ENCODE measurements at regions not wholly inside any gene's neighbourhood (a gene's known extent, or its start where the extent isn't known, plus 50 kb on each side); places are given as distances from the start of the nearest gene placed in this dataset.
"Not testable (repeated sequence)": the region's sequence is repeated elsewhere in the genome, so short reads cannot be mapped to it uniquely, and the experiment has no call there.

- DNase-seq (ENCODE audit: low read depth in 2 of 3, low spot score in 2 of 3): no peak
Measured at GRCh38 chr7:4319280-4319679, 362.8 kb upstream of the FOXK1 start.

DNA sequence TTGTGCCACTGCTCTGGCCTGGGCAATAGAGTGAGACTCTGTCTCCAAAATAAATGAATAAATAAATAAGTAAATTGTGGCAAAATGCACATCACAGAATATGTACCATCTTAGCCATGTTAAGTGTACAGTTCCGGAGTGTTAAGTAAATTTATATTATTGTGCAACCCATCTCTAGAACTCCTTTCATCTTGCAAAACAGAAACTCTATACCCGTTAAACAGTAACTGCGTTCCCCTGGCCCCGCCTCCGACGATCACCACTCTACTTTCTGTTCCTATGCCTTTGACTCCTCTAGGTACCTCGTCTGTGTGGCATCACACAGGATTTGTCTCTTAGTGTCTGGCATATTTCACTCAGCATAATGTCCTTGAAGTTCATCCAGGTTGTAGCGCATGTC, 356.4 kb upstream of the FOXK1 start:
- DNase-seq (ENCODE audit: low read depth in 2 of 3, low spot score in 2 of 3): no peak

- DNase-seq (ENCODE audit: low read depth in 2 of 3, low spot score in 2 of 3): no peak
Measured at GRCh38 chr7:4331711-4332110, 350.4 kb upstream of the FOXK1 start.

DNA sequence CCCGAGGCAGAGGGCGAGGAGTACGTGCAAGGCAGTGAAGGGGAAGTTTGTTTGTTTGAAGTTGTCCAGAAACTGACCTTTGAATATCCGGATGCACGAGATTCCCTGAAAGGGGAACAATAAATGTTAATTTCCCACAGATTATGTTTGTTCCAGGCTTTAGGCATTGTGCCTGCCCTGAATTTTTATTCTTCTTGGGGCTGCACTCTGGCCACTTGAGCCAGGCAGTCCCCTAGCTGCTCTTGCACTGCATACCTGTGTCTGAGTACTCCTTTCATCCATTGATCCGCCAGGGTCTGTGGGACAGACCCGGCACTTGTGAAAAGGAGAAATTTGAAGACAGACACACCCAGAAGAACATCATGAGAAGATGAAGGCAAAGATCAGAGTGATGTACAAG, 343.5 kb upstream of the FOXK1 start:
- DNase-seq (ENCODE audit: low read depth in 2 of 3, low spot score in 2 of 3): no peak

GRCh38 chr7:4343272-4344247, 338.5 kb upstream of the FOXK1 start:
- DNase-seq (ENCODE audit: low read depth in 2 of 3, low spot score in 2 of 3): no peak

DNA sequence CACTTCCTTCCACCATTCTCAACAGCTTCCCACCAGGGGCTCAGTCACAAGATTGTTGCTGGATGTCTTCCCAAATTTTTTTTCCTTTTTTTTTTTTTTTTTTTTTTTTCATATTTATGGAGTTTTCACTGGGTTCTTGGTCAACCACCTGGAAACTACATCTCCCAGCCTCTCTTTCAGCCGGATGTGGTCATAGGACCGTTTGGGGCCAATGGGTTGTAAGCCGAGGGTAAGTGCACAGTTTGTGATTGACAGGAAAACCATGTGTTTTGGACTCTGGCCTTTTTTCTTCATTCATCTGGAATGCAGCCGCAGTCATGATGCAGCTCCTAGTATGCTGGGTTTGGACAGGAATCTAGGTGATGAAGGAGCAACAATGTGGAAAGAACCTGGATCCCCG, 337.1 kb upstream of the FOXK1 start:
- DNase-seq (ENCODE audit: low read depth in 2 of 3, low spot score in 2 of 3): no peak

- DNase-seq (ENCODE audit: low read depth in 2 of 3, low spot score in 2 of 3): no peak
Measured at GRCh38 chr7:4352069-4352468, 330.0 kb upstream of the FOXK1 start.

- DNase-seq (ENCODE audit: low read depth in 2 of 3, low spot score in 2 of 3): no peak
Measured at GRCh38 chr7:4361774-4362173, 320.3 kb upstream of the FOXK1 start.

DNA sequence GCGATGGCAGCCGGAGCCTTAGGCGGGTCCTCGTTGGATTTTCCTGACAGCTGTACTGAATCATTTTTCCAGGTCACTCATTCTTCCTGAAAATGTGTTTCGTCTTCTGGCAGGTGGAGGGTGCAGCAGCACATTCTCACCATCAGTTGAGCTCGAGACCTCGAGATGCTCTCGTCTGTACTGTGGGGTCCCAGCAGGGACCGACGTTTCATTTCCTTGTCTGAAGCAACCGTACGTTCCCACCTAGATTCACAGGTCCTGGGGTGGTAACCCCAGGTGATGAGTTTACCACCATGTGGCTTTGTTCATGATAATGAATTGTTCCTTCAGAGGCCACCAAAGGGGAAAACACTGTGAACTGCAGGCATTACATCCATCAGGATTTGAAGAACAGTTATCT, 298.5 kb upstream of the FOXK1 start:
- no peak for DNase-seq (ENCODE audit: low read depth in 2 of 3, low spot score in 2 of 3)

DNA sequence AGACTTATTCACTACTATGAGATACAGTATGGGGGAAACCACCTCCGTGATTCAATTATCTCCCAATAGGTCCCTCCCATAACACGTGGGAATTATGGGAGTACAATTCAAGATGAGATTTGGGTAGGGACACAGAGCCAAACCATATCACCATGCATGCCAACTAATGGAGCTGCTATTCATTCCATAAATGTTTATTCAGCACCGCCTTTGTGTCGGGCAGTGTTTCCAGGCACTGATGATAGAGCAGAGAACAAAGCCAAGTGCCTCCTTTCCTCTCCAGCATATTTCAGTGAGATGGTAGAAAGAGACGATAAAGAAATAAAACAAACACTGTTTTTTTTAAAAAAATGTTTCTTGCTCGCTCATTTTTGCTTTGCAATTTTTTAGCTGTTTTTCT, 295.9 kb upstream of the FOXK1 start:
- no peak for DNase-seq (ENCODE audit: low read depth in 2 of 3, low spot score in 2 of 3)

DNA sequence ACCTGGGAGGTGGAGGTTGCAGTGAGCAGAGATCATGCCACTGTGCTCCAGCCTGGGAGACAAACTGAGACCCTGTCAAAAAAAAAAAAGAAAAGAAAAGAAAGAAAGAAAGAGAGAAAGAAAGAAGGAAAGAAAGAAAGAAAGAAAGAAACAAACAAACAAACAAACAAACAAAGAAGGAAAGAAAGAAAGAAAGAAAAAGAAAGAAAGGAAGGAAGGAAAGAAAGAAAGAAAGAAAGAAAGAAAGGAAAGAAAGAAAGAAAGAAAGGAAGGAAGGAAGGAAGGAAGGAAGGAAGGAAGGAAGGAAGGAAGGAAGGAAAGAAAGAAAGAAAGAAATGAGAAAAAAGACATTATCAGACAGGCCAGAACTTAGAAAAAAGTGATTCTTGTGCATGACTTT, 291.0 kb upstream of the FOXK1 start:
- DNase-seq (ENCODE audit: low read depth in 2 of 3, low spot score in 2 of 3): not testable (repeated sequence)

DNA sequence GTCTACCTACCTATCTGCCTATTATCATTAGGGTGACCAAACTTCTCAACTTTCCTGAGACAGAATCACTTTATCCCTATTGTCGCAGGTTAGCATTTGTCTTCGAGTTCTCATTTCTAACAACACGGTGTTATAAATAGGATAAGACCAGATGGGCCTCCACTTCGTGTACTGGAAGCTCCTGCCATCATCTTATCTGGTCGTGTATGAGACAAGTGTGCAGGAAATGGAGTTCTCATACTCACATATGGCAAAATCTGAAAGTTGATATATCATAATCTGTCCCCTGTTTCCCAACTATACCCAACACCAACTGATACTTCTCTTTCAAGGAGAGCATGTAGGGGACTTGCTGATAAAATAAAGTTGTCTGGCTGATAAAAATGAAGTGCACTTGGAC, 287.4 kb upstream of the FOXK1 start:
- no peak for DNase-seq (ENCODE audit: low read depth in 2 of 3, low spot score in 2 of 3)

DNA sequence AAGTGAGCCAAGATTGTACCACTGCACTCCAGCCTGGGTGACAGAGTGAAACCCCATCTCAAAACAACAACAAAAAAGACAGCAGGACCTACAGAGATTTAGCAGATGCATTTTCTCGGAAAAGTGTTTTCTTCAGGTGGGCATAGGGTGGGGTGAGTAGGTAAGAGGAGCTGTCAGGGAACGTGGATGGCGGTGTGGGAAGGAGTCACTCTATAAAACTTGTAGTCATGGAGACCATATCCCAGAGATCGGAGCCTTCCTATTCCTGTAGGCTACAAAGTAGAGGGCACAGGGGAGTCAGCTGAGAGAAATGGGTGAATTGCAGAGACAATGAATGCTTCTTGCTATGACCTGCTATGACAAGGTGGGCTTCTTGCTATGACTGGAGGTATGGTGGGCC, 283.0 kb upstream of the FOXK1 start:
- no peak for DNase-seq (ENCODE audit: low read depth in 2 of 3, low spot score in 2 of 3)

DNA sequence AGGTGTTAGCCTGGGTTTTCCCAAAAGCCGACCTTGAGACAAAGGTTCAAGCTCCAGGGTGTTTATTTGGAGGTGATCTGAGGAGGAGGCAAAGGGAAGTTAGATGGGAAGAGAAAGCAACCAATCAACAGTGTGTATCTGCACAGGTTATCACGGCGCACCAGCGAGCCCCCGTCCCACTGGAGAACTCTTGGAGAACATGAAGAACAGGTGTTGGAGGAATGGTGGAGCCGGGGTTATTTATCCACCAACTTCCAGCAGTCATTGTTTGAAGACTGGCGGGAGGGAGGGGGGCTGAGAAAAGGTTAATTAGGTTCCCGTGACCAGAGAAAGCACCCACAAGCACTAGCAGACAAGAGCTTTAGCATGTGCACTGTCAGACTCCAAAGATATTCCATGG, 282.5 kb upstream of the FOXK1 start:
- DNase-seq (ENCODE audit: low read depth in 2 of 3, low spot score in 2 of 3): no peak

GRCh38 chr7:4406288-4407058, 275.6 kb upstream of the FOXK1 start:
- no peak for DNase-seq (ENCODE audit: low read depth in 2 of 3, low spot score in 2 of 3)

DNA sequence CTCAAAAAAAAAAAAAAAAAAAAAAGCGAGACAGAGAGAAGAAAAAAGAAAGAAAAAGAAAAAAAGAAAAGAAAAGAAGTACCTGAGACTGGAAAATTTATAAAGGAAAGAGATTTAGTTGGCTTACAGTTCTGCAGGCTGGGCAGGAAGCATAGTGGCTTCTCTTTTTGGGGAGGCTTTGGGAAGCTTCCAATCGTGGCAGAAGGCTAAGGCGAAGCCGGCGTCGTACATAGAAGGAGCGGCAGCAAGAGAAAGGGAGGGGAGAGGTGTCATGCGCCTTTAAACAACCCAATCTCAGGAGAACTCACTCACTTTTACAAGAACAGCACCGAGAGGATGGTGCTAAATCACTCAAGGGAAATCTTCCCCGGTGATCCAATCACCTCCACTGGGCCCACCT, 272.1 kb upstream of the FOXK1 start:
- DNase-seq (ENCODE audit: low read depth in 2 of 3, low spot score in 2 of 3): no peak

DNA sequence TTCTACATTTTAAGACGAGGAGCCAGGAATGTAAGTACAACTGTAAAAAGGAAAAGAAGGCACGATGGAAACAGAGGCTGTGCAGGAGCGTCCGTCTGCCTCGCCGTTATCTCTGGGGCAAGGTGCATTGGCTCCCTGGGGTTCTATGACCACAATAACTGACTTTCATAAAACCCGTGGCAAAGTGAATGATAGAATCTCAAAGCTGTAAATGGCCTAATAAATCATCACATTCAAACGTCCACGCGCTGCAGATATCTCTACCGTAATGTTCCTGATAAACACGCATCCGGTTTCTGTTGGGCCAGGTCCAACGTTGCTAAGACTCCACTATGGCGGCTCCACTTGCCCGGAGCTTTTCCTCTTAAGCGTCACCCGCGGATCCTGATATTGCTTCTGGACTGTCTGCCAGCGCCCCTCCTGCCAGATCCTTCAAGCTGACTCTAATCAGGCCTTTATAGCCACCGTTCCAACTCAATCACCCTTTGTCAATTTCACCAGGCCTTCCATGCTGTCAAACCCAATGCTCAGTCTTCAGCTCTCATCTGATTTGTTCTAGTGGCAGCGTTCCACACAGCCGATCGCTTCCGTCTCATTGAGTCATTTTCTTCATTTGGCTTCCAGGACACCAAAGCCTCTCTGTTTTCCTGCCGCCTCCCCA, 265.6 kb upstream of the FOXK1 start:
- peak in 2 of 3 donors; percentile 3 to 18 for DNase-seq (ENCODE audit: low read depth in 2 of 3, low spot score in 2 of 3)

- DNase-seq (ENCODE audit: low read depth in 2 of 3, low spot score in 2 of 3): no peak
Measured at GRCh38 chr7:4428526-4428925, 253.6 kb upstream of the FOXK1 start.

DNA sequence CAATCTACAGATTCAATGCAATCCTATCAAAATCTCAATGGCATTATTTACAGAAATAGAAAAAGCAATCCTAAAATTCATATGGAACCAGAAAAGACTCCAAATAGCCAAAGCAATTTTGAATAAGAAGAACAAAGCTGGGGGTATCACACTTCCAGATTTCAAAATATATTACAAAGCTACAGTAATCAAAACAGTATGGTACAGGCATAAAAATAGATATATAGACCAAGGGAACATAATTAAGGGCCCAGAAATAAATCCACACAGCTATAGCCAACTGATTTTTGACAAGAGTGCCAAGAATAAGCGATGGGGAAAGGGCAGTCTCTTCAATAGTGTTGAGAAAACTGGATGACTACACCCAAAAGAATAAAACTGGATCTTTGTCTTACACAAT, 251.9 kb upstream of the FOXK1 start:
- no peak for DNase-seq (ENCODE audit: low read depth in 2 of 3, low spot score in 2 of 3)

DNA sequence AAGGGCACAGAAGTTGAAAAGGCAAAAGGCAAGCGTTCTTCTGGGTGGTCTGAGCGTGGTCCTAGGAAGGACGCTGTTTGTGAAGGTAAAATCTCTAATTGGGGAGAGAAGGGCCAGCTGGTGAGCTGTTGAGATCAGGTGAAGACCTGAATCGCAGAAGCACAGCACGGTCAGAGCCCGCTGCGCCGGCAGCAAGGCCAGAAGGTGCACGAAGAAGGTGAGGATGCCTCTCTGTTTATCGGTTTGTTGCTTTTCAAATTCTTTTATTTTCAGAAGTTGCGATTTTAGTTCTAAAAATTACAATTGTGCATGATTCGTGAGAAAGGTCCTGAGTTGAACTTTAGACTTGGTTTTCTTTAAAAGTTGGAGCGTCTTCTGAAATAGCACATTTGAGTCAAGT, 247.8 kb upstream of the FOXK1 start:
- DNase-seq (ENCODE audit: low read depth in 2 of 3, low spot score in 2 of 3): no peak

DNA sequence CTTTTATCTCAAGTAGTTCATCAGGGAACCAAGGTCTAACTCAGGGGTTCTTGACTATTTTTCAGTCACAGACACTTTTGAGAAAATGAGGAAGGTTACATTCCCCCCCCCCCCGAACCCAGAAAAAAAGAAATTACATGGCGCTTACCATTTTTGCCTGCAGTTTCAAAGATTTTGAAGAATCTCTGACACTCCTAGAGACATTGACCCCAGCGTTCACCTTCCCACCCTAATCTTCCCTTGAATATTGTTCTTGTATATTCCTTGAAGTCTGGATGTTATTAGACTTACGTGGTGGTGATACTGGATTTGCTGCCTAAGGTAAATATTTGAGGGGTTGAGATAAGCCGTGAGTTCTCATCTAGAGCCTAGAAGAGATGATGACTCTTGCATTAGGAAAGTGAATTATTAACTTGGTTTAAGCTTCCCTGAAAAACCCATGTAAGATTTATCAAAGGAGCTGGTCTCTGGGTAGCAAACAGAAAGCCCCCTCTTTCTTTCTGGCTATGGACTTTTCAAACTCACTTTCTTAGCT, 245.7 kb upstream of the FOXK1 start:
- DNase-seq (ENCODE audit: low read depth in 2 of 3, low spot score in 2 of 3): no peak
